ENCODE measurements at regions not wholly inside any gene's neighbourhood (a gene's known extent, or its start where the extent isn't known, plus 50 kb on each side); places are given as distances from the start of the nearest gene placed in this dataset.
"Not testable (repeated sequence)": the region's sequence is repeated elsewhere in the genome, so short reads cannot be mapped to it uniquely, and the experiment has no call there.

GRCh38 chr21:27525780-27526179 lies 558.9 kb upstream of the ADAMTS5 start:
- no peak for DNase-seq

GRCh38 chr21:27519361-27519760 lies 552.5 kb upstream of the ADAMTS5 start:
- no peak for DNase-seq

GRCh38 chr21:27517177-27517576 lies 550.3 kb upstream of the ADAMTS5 start:
- not testable (repeated sequence) for DNase-seq

GRCh38 chr21:27515676-27516075 lies 548.8 kb upstream of the ADAMTS5 start:
- no peak for DNase-seq

GRCh38 chr21:27513825-27514224 lies 546.9 kb upstream of the ADAMTS5 start:
- DNase-seq: no peak

- DNase-seq: no peak
Measured at GRCh38 chr21:27513016-27513415, 546.1 kb upstream of the ADAMTS5 start.

- DNase-seq: no peak
Measured at GRCh38 chr21:27511233-27511632, 544.3 kb upstream of the ADAMTS5 start.

- no peak for DNase-seq
Measured at GRCh38 chr21:27507695-27508094, 540.8 kb upstream of the ADAMTS5 start.

- DNase-seq: no peak
Measured at GRCh38 chr21:27505516-27505915, 538.6 kb upstream of the ADAMTS5 start.

- no peak for DNase-seq
Measured at GRCh38 chr21:27502801-27503200, 535.9 kb upstream of the ADAMTS5 start.

- no peak for DNase-seq
Measured at GRCh38 chr21:27498025-27498424, 531.1 kb upstream of the ADAMTS5 start.

- no peak for DNase-seq
Measured at GRCh38 chr21:27495836-27496235, 528.9 kb upstream of the ADAMTS5 start.

- DNase-seq: no peak
Measured at GRCh38 chr21:27493542-27493941, 526.7 kb upstream of the ADAMTS5 start.

- DNase-seq: no peak
Measured at GRCh38 chr21:27487676-27488075, 520.8 kb upstream of the ADAMTS5 start.

- DNase-seq: no peak
Measured at GRCh38 chr21:27480841-27481261, 514.0 kb upstream of the ADAMTS5 start.

- DNase-seq: no peak
Measured at GRCh38 chr21:27477296-27477695, 510.4 kb upstream of the ADAMTS5 start.

- peak in 1 of 2 experiments; percentile 43 for DNase-seq
Measured at GRCh38 chr21:27476696-27477095, 509.8 kb upstream of the ADAMTS5 start.

- no peak for DNase-seq
Measured at GRCh38 chr21:27475363-27475955, 508.6 kb upstream of the ADAMTS5 start.

GRCh38 chr21:27467366-27467765 lies 500.5 kb upstream of the ADAMTS5 start:
- DNase-seq: no peak

- no peak for DNase-seq
Measured at GRCh38 chr21:27466140-27466539, 499.3 kb upstream of the ADAMTS5 start.

GRCh38 chr21:27464648-27465047 lies 497.8 kb upstream of the ADAMTS5 start:
- no peak for DNase-seq

- DNase-seq: no peak
Measured at GRCh38 chr21:27462726-27463125, 495.8 kb upstream of the ADAMTS5 start.

GRCh38 chr21:27454234-27454633 lies 487.3 kb upstream of the ADAMTS5 start:
- DNase-seq: no peak

GRCh38 chr21:27451116-27451515 lies 484.2 kb upstream of the ADAMTS5 start:
- DNase-seq: no peak

- DNase-seq: no peak
Measured at GRCh38 chr21:27450216-27450615, 483.3 kb upstream of the ADAMTS5 start.

GRCh38 chr21:27448960-27449359 lies 482.1 kb upstream of the ADAMTS5 start:
- DNase-seq: no peak
